Ishikawa (cell line): ENCODE measurements at regions not wholly inside any gene's neighbourhood (a gene's known extent, or its start where the extent isn't known, plus 50 kb on each side); places are given as distances from the start of the nearest gene placed in this dataset.

ENCODE experiments used
- CREB1 ChIP-seq: IDR thresholded peaks from 2 replicates; pipeline ENCODE4 v1.6.1; 2012; ENCODE audit warnings: low read depth
- EGR1 ChIP-seq: IDR thresholded peaks from 2 replicates; pipeline ENCODE4 v1.6.1; 2012
- EP300 ChIP-seq: IDR thresholded peaks from 2 replicates; pipeline ENCODE4 v1.6.1; 2012; ENCODE audit warnings: borderline replicate concordance
- YY1 ChIP-seq: IDR thresholded peaks from 2 replicates; pipeline ENCODE4 v1.6.1; 2012; ENCODE audit warnings: low read depth
- TF ChIP-seq, protein P1 (sequence below): IDR thresholded peaks from 2 replicates; pipeline ENCODE4 v1.6.1; 2012
- TF ChIP-seq, protein P2 (sequence below): IDR thresholded peaks from 2 replicates; pipeline ENCODE4 v1.6.1; 2012; ENCODE audit warnings: low read depth, mild to moderate bottlenecking

DNA sequence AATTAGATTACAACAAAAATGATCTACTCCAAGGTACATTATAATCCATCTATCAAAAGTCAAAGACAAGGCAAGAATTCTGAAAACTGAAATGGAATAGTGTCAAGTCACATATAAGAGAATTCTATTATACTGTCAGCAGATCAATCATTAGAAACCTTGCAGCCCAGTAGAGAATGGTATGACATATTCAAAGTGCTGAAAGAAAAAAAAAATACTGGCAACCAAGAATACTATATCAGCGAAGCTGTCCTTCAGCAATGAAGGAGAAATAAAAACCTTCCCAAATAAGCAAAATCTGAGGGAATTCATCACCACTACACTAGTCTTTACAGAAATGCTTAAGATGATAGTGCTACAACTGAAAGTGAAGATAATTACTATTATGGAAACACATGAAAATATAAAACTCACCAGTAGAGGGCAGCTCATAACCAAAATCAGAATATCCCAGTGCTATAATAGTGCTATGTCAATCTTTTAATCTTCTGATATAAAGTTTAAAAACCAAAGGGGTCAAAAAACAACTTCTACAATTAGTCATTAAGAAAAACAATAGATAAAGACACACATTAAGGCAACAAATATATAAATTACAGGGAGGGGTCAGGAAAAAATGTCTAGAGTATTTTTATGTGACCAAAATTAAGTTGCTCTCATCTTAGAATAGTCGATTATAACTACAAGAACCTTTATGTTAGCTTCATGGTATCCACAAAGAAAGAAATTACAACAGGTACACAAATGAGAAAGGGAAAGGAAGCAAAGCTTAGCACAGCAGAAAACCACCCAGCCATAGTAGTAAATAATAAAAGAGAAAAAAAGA, 190.7 kb upstream of the CNTN6 start:
- TF ChIP-seq YY1 (no peak), EGR1 (no peak), CREB1 (no peak), EP300 (no peak)
- TF ChIP-seq, protein P1, sequence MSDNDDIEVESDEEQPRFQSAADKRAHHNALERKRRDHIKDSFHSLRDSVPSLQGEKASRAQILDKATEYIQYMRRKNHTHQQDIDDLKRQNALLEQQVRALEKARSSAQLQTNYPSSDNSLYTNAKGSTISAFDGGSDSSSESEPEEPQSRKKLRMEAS, result no peak
- TF ChIP-seq, protein P2, sequence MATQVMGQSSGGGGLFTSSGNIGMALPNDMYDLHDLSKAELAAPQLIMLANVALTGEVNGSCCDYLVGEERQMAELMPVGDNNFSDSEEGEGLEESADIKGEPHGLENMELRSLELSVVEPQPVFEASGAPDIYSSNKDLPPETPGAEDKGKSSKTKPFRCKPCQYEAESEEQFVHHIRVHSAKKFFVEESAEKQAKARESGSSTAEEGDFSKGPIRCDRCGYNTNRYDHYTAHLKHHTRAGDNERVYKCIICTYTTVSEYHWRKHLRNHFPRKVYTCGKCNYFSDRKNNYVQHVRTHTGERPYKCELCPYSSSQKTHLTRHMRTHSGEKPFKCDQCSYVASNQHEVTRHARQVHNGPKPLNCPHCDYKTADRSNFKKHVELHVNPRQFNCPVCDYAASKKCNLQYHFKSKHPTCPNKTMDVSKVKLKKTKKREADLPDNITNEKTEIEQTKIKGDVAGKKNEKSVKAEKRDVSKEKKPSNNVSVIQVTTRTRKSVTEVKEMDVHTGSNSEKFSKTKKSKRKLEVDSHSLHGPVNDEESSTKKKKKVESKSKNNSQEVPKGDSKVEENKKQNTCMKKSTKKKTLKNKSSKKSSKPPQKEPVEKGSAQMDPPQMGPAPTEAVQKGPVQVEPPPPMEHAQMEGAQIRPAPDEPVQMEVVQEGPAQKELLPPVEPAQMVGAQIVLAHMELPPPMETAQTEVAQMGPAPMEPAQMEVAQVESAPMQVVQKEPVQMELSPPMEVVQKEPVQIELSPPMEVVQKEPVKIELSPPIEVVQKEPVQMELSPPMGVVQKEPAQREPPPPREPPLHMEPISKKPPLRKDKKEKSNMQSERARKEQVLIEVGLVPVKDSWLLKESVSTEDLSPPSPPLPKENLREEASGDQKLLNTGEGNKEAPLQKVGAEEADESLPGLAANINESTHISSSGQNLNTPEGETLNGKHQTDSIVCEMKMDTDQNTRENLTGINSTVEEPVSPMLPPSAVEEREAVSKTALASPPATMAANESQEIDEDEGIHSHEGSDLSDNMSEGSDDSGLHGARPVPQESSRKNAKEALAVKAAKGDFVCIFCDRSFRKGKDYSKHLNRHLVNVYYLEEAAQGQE, result no peak
